ENCODE measurements at regions not wholly inside any gene's neighbourhood (a gene's known extent, or its start where the extent isn't known, plus 50 kb on each side); places are given as distances from the start of the nearest gene placed in this dataset.

DNA sequence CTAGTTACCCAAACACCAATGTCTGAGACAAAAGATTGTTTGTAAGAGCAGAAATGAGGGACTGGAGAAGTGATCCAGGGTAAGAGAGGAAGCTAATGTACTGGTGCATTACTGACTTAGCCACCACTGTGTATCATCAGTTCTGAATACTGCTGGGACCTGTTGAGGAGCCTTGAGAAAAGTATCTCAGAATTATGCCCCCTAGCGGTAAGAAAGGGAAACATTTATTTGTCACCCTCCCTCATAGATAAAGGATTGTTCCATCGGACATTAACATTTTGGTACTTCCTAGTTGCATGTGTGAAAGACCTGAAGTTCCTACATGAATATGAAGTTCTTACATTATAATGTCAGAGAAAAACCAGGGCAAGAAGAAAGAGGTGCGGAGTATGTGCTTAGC lies 612.5 kb downstream of the FSCB start:
- POLR2A ChIA-PET (ENCODE audit: unreplicated experiment): no interaction called here
- Histone ChIP-seq H3K36me3 (ENCODE audit: control insufficient read depth, insufficient read depth, low read length) (no peaks in the 10 kb centered on the region), H2BK20ac (ENCODE audit: low read depth, low read length) (no peak overlapping the region), H3K4ac (ENCODE audit: low read depth, low read length) (no peak overlapping the region), H2BK15ac (ENCODE audit: low read depth, low read length) (no peak overlapping the region), H3K4me3 (ENCODE audit: insufficient read depth, low read depth, low read length) (no peak overlapping the region), H3K27me3 (ENCODE audit: control insufficient read depth, insufficient read depth, low read length) (no peaks in the 10 kb centered on the region), H2AK5ac (ENCODE audit: low read depth, low read length) (no peak overlapping the region), H3K9me3 (ENCODE audit: control insufficient read depth, insufficient read depth, low read length) (no peaks in the 10 kb centered on the region), H3K4me2 (ENCODE audit: low read depth, low read length) (no peak overlapping the region), H2BK5ac (ENCODE audit: low read depth, low read length, poor library complexity, severe bottlenecking) (no peak overlapping the region), H4K91ac (ENCODE audit: insufficient read depth, low read depth, low read length) (no peak overlapping the region), H3K23ac (ENCODE audit: low read depth, low read length) (no peak overlapping the region), H2AK9ac (replicated peaks; ENCODE audit: low read depth, low read length, poor library complexity) (no peak overlapping the region), H3K79me1 (ENCODE audit: low read depth in 1 of 2, low read length in 2 of 2) (no peaks in the 10 kb centered on the region), H4K8ac (ENCODE audit: low read depth in 2 of 2, low read length in 2 of 2) (no peak overlapping the region), H3K27ac (ENCODE audit: insufficient read depth, low read length) (no peak overlapping the region), H3K56ac (ENCODE audit: extremely low read depth, insufficient read depth, low read length) (no peak overlapping the region), H3K9me1 (ENCODE audit: insufficient read depth, low read length) (no peaks in the 10 kb centered on the region), H3K9ac (ENCODE audit: low read depth, low read length) (no peak overlapping the region), H3K18ac (ENCODE audit: low read depth, low read length) (no peak overlapping the region), H3K4me1 (ENCODE audit: control insufficient read depth, insufficient read depth, low read length) (no peaks in the 10 kb centered on the region), H4K20me1 (ENCODE audit: insufficient read depth, low read length) (no peaks in the 10 kb centered on the region), H4K5ac (ENCODE audit: low read depth, low read length) (no peak overlapping the region), H3K14ac (replicated peaks; ENCODE audit: low read depth, low read length) (no peak overlapping the region), H2AFZ (replicated peaks; ENCODE audit: low read length, poor library complexity) (no peak overlapping the region), H2BK120ac (ENCODE audit: low read depth, low read length) (no peak overlapping the region)
- in situ Hi-C loops (cut with MboI; ENCODE audit: low sequenced_read_pairs): no loop called here
- DNase-seq: peak; percentile 0
- no CpG with 5 or more reads among the region's 3 CpGs for WGBS, 2 experiments (ENCODE audit: extremely low coverage in 2 of 2, insufficient read length in 1 of 2)
- TF ChIP-seq FOS (IDR thresholded peaks at IDR 0.05; ENCODE audit: low read depth, low read length) (no peak), RCOR1 (IDR thresholded peaks at IDR 0.05; ENCODE audit: insufficient replicate concordance, low read length) (no peak)
- TF ChIP-seq, protein P1, sequence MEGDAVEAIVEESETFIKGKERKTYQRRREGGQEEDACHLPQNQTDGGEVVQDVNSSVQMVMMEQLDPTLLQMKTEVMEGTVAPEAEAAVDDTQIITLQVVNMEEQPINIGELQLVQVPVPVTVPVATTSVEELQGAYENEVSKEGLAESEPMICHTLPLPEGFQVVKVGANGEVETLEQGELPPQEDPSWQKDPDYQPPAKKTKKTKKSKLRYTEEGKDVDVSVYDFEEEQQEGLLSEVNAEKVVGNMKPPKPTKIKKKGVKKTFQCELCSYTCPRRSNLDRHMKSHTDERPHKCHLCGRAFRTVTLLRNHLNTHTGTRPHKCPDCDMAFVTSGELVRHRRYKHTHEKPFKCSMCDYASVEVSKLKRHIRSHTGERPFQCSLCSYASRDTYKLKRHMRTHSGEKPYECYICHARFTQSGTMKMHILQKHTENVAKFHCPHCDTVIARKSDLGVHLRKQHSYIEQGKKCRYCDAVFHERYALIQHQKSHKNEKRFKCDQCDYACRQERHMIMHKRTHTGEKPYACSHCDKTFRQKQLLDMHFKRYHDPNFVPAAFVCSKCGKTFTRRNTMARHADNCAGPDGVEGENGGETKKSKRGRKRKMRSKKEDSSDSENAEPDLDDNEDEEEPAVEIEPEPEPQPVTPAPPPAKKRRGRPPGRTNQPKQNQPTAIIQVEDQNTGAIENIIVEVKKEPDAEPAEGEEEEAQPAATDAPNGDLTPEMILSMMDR (conservative IDR thresholded peaks at IDR 0.05; ENCODE audit: low read depth, low read length): 0 out of 2 replicates have a peak, but pooled peaks have one; percentile 21
- no peak for ATAC-seq (ENCODE audit: low read depth)
- CTCF ChIA-PET: no interaction called here
- no TSS peak for BruUV-seq (replicated peaks)
- intact Hi-C loops (cut with micrococcal nuclease): no loop called here
- dilution Hi-C loops (cut with HindIII; ENCODE audit: low sequenced_read_pairs, unreplicated experiment): no loop called here
